Endothelial cell of umbilical vein (primary cell): ENCODE measurements at regions not wholly inside any gene's neighbourhood (a gene's known extent, or its start where the extent isn't known, plus 50 kb on each side); places are given as distances from the start of the nearest gene placed in this dataset.

Experiments
- BruUV-seq: library from RNA; stranded (reverse); fragments of 400-500 nt; replicated peaks from 2 replicates; lab custom pipeline; 2021; lab: Mats Ljungman, UMichigan
- CTCF ChIA-PET: fragments of 300-600, 350-600 bp; sonication (Branson Sonifier 250); formaldehyde crosslinking; loops from one replicate; lab custom pipeline; 2021; ENCODE audit warnings: antibody characterized with exemption, inconsistent platforms; lab: Charles Lee
- POLR2A ChIA-PET: fragments of 300-600, 350-600 bp; sonication (Branson Sonifier 250); formaldehyde crosslinking; loops from one replicate; lab custom pipeline; 2021; ENCODE audit warnings: antibody characterized with exemption, inconsistent platforms; lab: Charles Lee
- DNase-seq: peaks from one replicate; pipeline ENCODE4 v3.0.0-alpha.2; 2011; ENCODE audit warnings: low read depth, low spot score
- FAIRE-seq: peaks from 2 replicates; lab custom pipeline; 2011; peaks lifted over from hg19 to GRCh38; lab: Jason Lieb, UNC
- H2AFZ ChIP-seq: 2 replicates; pipeline ENCODE4 v1.6.0; 2012; ENCODE audit warnings: low read depth, low read length, control low read depth, inconsistent platforms
- H3K27ac ChIP-seq: 2 replicates; pipeline ENCODE4 v1.5.1; 2011; ENCODE audit warnings: low read depth, mild to moderate bottlenecking, control low read depth, low read length, moderate library complexity; ENCODE audit not compliant: insufficient read depth
- H3K27me3 ChIP-seq, 2 experiments: 2 replicates each; pipeline versions ENCODE4 v1.6.0 to v1.6.1; 2011; ENCODE audit warnings: low read length in 2 of 2, mixed read lengths in 1 of 2; ENCODE audit not compliant: control insufficient read depth in 2 of 2, insufficient read depth in 2 of 2
- H3K36me3 ChIP-seq, 2 experiments: 2 replicates in 1 of 2; 3 replicates in 1 of 2; pipeline ENCODE4 v1.5.1; 2011; ENCODE audit warnings: low read length in 2 of 2, mild to moderate bottlenecking in 1 of 2, moderate library complexity in 1 of 2; ENCODE audit not compliant: control insufficient read depth in 2 of 2, insufficient read depth in 2 of 2; ENCODE audit errors: extremely low read depth in 1 of 2
- H3K4me1 ChIP-seq: 3 replicates; pipeline ENCODE4 v1.5.1; 2011; ENCODE audit warnings: mild to moderate bottlenecking, low read length; ENCODE audit not compliant: control insufficient read depth, insufficient read depth; ENCODE audit errors: extremely low read depth
- H3K4me2 ChIP-seq: 2 replicates; pipeline ENCODE4 v1.6.1; 2011; ENCODE audit warnings: low read length, control low read depth, mixed read lengths; ENCODE audit not compliant: insufficient read depth
- H3K4me3 ChIP-seq, 3 experiments: fragments of 200-600 bp in 1 of 3; sonication (generic), shearing (Covaris generic) in 1 of 3; replicated peaks in 1 of 3; 2 replicates each; pipeline ENCODE4 v1.5.1; 2011 to 2016; ENCODE audit warnings: control low read depth in 3 of 3, low read length in 3 of 3, mild to moderate bottlenecking in 2 of 3, inconsistent platforms in 1 of 3, low read depth in 1 of 3, moderate library complexity in 1 of 3; ENCODE audit not compliant: insufficient read depth in 1 of 3
- H3K79me2 ChIP-seq: 2 replicates; pipeline ENCODE4 v1.6.0; 2012; ENCODE audit warnings: low read length, inconsistent platforms; ENCODE audit not compliant: control insufficient read depth, insufficient read depth
- H3K9ac ChIP-seq: replicated peaks from 2 replicates; pipeline ENCODE3; 2011; ENCODE audit warnings: low read length, control low read depth; ENCODE audit not compliant: insufficient read depth; ENCODE audit errors: extremely low read depth
- H3K9me1 ChIP-seq: replicated peaks from 3 replicates; pipeline ENCODE4 v1.6.0; 2011; ENCODE audit warnings: mild to moderate bottlenecking, low read length; ENCODE audit not compliant: control insufficient read depth, insufficient read depth; ENCODE audit errors: extremely low read depth
- H3K9me3 ChIP-seq: replicated peaks from 2 replicates; pipeline ENCODE4 v1.5.1; 2012; ENCODE audit warnings: low read length, inconsistent platforms; ENCODE audit not compliant: control insufficient read depth, insufficient read depth
- H4K20me1 ChIP-seq: replicated peaks from 2 replicates; pipeline ENCODE3; 2011; ENCODE audit warnings: mild to moderate bottlenecking, low read length; ENCODE audit not compliant: control insufficient read depth, insufficient read depth; ENCODE audit errors: extremely low read depth
- CTCF ChIP-seq, 2 donors: IDR thresholded peaks; 1 replicate in 1 of 2; 2 replicates in 1 of 2; pipeline ENCODE4 v1.5.1; 2011; ENCODE audit warnings: low read length in 2 of 2, mild to moderate bottlenecking in 2 of 2, moderate library complexity in 2 of 2, control low read depth in 1 of 2, inconsistent platforms in 1 of 2, low read depth in 1 of 2; ENCODE audit not compliant: insufficient read depth in 1 of 2; ENCODE audit errors: extremely low read depth in 1 of 2
- EZH2 ChIP-seq: IDR thresholded peaks from 2 replicates; pipeline ENCODE4 v1.6.1; 2012; ENCODE audit warnings: borderline replicate concordance, low read depth, mild to moderate bottlenecking, moderate library complexity, low read length, inconsistent platforms; ENCODE audit not compliant: severe bottlenecking
- FOS ChIP-seq: IDR thresholded peaks from 2 replicates; pipeline ENCODE4 v1.6.1; 2011; ENCODE audit warnings: mild to moderate bottlenecking, low read length, moderate library complexity, borderline replicate concordance; ENCODE audit not compliant: insufficient read depth
- GATA2 ChIP-seq: IDR thresholded peaks from 2 replicates; pipeline ENCODE4 v1.7.0; 2011; ENCODE audit warnings: low read depth, mild to moderate bottlenecking, moderate library complexity, mixed read lengths, low read length; ENCODE audit not compliant: insufficient read length, insufficient read depth
- JUN ChIP-seq: IDR thresholded peaks from 2 replicates; pipeline ENCODE4 v1.6.1; 2011; ENCODE audit warnings: borderline replicate concordance, low read depth; ENCODE audit not compliant: insufficient read length, insufficient read depth
- MAX ChIP-seq: IDR thresholded peaks from 2 replicates; pipeline ENCODE4 v1.6.1; 2011; ENCODE audit not compliant: insufficient read depth, insufficient read length
- MYC ChIP-seq: IDR thresholded peaks from one replicate; pipeline ENCODE4 v1.6.1; 2011; ENCODE audit warnings: mild to moderate bottlenecking, low read depth, low read length
- POLR2A ChIP-seq: IDR thresholded peaks from 2 replicates; pipeline ENCODE4 v1.6.1; 2012; ENCODE audit warnings: low read depth, mild to moderate bottlenecking, control low read depth, low read length
- POLR2AphosphoS5 ChIP-seq: IDR thresholded peaks from 2 replicates; pipeline ENCODE4 v1.6.1; 2012; ENCODE audit warnings: low read depth, mild to moderate bottlenecking, control low read depth, low read length, moderate library complexity; ENCODE audit not compliant: insufficient read depth
- dilution Hi-C: fragments of 300-500 bp; cut with MboI; formaldehyde crosslinking; loops from one replicate; pipeline ENCODE4 v1.15.0; 2019; ENCODE audit warnings: low sequenced_read_pairs; ENCODE audit not compliant: extremely low pct_ligation_motif_present
- intact Hi-C: fragments of 100-400 bp; cut with micrococcal nuclease; formaldehyde crosslinking; loops from one replicate; pipeline ENCODE4 v1.10.0; 2022

GRCh38 chr4:38310446-38311043, 350.3 kb downstream of the PTTG2 start:
- no peak overlapping the region for H3K27ac ChIP-seq
- H3K9me3 ChIP-seq: no peaks in the 10 kb centered on the region
- H2AFZ ChIP-seq: no peak overlapping the region
- no TSS peak for BruUV-seq
- H3K9ac ChIP-seq: no peak overlapping the region
- H3K27me3 ChIP-seq: no peaks in the 10 kb centered on the region
- H4K20me1 ChIP-seq: no peaks in the 10 kb centered on the region
- H3K79me2 ChIP-seq: no peaks in the 10 kb centered on the region
- ChIA-PET CTCF (interaction anchor here (0.9 to 3.0 kb wide), 3 partner anchors 9 to 242 kb away, joined by 3 to 21 read pairs (median 5); no protein-coding TSS in a partner anchor), POLR2A (no interaction called here)
- no peaks in the 10 kb centered on the region for H3K36me3 ChIP-seq
- TF ChIP-seq EZH2 (no peak), CTCF (IDR thresholded peaks at IDR 0.05; ENCODE audit: extremely low read depth in 1 of 2, insufficient read depth in 1 of 2, low read depth in 1 of 2, low read length in 2 of 2) (no peak), POLR2A (no peak), JUN (no peak), MAX (no peak), MYC (no peak), POLR2AphosphoS5 (no peak), FOS (no peak), GATA2 (no peak)
- H3K9me1 ChIP-seq: no peaks in the 10 kb centered on the region
- H3K4me3 ChIP-seq: no peak overlapping the region
- DNase-seq: no peak
- H3K4me1 ChIP-seq: peaks cover 2% of the 10 kb centered on the region
- H3K4me2 ChIP-seq: no peak overlapping the region
- no peak for FAIRE-seq
- intact Hi-C loops: no loop called here
- dilution Hi-C loops: no loop called here
